GM23248 (cell line): ENCODE measurements at regions not wholly inside any gene's neighbourhood (a gene's known extent, or its start where the extent isn't known, plus 50 kb on each side); places are given as distances from the start of the nearest gene placed in this dataset.

Experiments
- EZH2 ChIP-seq: fragments of 200-600 bp; sonication (generic); IDR thresholded peaks from 2 replicates; pipeline ENCODE4 v1.6.1; 2018; ENCODE audit warnings: antibody characterized with exemption, mild to moderate bottlenecking; ENCODE audit not compliant: insufficient read depth, poor library complexity, severe bottlenecking
- EZH2phosphoT487 ChIP-seq: fragments of 200-600 bp; sonication (generic); IDR thresholded peaks from 2 replicates; pipeline ENCODE4 v1.6.1; 2018; ENCODE audit warnings: antibody characterized with exemption, moderate library complexity, mild to moderate bottlenecking, low read depth; ENCODE audit not compliant: insufficient read depth

DNA sequence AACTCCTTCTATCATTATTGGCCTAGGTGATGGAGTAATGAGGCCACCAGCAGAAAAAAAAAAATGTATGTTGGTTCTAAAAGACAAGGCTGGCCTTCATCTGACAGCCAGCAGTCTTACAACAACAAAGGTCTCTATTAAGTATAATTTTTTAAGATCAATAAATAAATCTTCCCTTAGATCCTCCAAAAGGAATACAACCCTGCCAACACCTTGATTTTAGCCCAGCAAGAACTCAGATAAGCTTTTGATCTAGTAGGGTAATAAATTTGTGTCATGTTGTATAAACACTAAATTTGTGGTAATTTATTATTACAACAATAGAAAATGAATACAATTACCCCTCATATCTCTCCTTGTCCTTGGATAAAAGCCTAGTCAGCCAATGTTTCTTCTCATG lies 633.2 kb upstream of the FAM174A start:
- TF ChIP-seq EZH2: no peak
- TF ChIP-seq EZH2phosphoT487: no peak
